ENCODE measurements at regions not wholly inside any gene's neighbourhood (a gene's known extent, or its start where the extent isn't known, plus 50 kb on each side); places are given as distances from the start of the nearest gene placed in this dataset.
"Not testable (repeated sequence)": the region's sequence is repeated elsewhere in the genome, so short reads cannot be mapped to it uniquely, and the experiment has no call there.

- not testable (repeated sequence) for DNase-seq (ENCODE audit: low spot score)
These were observed 211.3 kb downstream of the SPATA31A1 start for GRCh38 chr9:39566782-39567181.

- not testable (repeated sequence) for DNase-seq (ENCODE audit: low spot score)
These were observed 211.9 kb downstream of the SPATA31A1 start for GRCh38 chr9:39567396-39567795.

- DNase-seq (ENCODE audit: low spot score) = not testable (repeated sequence)
These were observed 213.4 kb downstream of the SPATA31A1 start for GRCh38 chr9:39568900-39569299.

- not testable (repeated sequence) for DNase-seq (ENCODE audit: low spot score)
These were observed 217.9 kb downstream of the SPATA31A1 start for GRCh38 chr9:39573024-39574022.

GRCh38 chr9:39579000-39579399 is 223.5 kb downstream of the SPATA31A1 start:
- not testable (repeated sequence) for DNase-seq (ENCODE audit: low spot score)

GRCh38 chr9:39581296-39581695 is 225.8 kb downstream of the SPATA31A1 start:
- not testable (repeated sequence) for DNase-seq (ENCODE audit: low spot score)

- DNase-seq (ENCODE audit: low spot score) = not testable (repeated sequence)
These were observed 227.4 kb downstream of the SPATA31A1 start for GRCh38 chr9:39582677-39583412.

- not testable (repeated sequence) for DNase-seq (ENCODE audit: low spot score)
These were observed 227.9 kb downstream of the SPATA31A1 start for GRCh38 chr9:39583413-39583747.

- not testable (repeated sequence) for DNase-seq (ENCODE audit: low spot score)
These were observed 229.8 kb downstream of the SPATA31A1 start for GRCh38 chr9:39585233-39585632.

GRCh38 chr9:39587844-39588499 is 232.5 kb downstream of the SPATA31A1 start:
- DNase-seq (ENCODE audit: low spot score) = no peak

- DNase-seq (ENCODE audit: low spot score) = peak; percentile 42
These were observed 233.2 kb downstream of the SPATA31A1 start for GRCh38 chr9:39588500-39589137.

GRCh38 chr9:39604089-39604488 is 248.6 kb downstream of the SPATA31A1 start:
- DNase-seq (ENCODE audit: low spot score) = not testable (repeated sequence)

- DNase-seq (ENCODE audit: low spot score) = not testable (repeated sequence)
These were observed 256.2 kb downstream of the SPATA31A1 start for GRCh38 chr9:39611449-39612231.

- not testable (repeated sequence) for DNase-seq (ENCODE audit: low spot score)
These were observed 261.0 kb downstream of the SPATA31A1 start for GRCh38 chr9:39616480-39616879.

GRCh38 chr9:39624048-39624447 is 268.6 kb downstream of the SPATA31A1 start:
- not testable (repeated sequence) for DNase-seq (ENCODE audit: low spot score)

GRCh38 chr9:39632071-39632470 is 276.6 kb downstream of the SPATA31A1 start:
- DNase-seq (ENCODE audit: low spot score) = not testable (repeated sequence)

GRCh38 chr9:39649029-39649428 is 293.6 kb downstream of the SPATA31A1 start:
- not testable (repeated sequence) for DNase-seq (ENCODE audit: low spot score)

GRCh38 chr9:39656960-39657603 is 301.6 kb downstream of the SPATA31A1 start:
- DNase-seq (ENCODE audit: low spot score) = not testable (repeated sequence)

- not testable (repeated sequence) for DNase-seq (ENCODE audit: low spot score)
These were observed 307.6 kb downstream of the SPATA31A1 start for GRCh38 chr9:39663020-39663419.

GRCh38 chr9:39663713-39664112 is 308.2 kb downstream of the SPATA31A1 start:
- not testable (repeated sequence) for DNase-seq (ENCODE audit: low spot score)

Measured in globus pallidus (tissue), 1 donor.